Renal pelvis (tissue), 1 donor: ENCODE measurements at regions not wholly inside any gene's neighbourhood (a gene's known extent, or its start where the extent isn't known, plus 50 kb on each side); places are given as distances from the start of the nearest gene placed in this dataset.
A peak's percentile ranks its signal among the peaks of the same experiment; 100 is the strongest.
"Not testable (repeated sequence)": the region's sequence is repeated elsewhere in the genome, so short reads cannot be mapped to it uniquely, and the experiment has no call there.

Experiments
- DNase-seq: peaks from one replicate; pipeline ENCODE4 v3.0.0-alpha.2; 2013

GRCh38 chr2:235217846-235218245, 266.0 kb downstream of the SH3BP4 start:
- DNase-seq, result no peak

GRCh38 chr2:235218486-235218907, 266.7 kb downstream of the SH3BP4 start:
- DNase-seq, result no peak

GRCh38 chr2:235219048-235219447, 267.2 kb downstream of the SH3BP4 start:
- DNase-seq, result no peak

GRCh38 chr2:235220331-235220730, 268.5 kb downstream of the SH3BP4 start:
- DNase-seq, result no peak

GRCh38 chr2:235223011-235223410, 270.8 kb upstream of the AGAP1 start:
- no peak for DNase-seq

- no peak for DNase-seq
Measured at GRCh38 chr2:235224410-235224809, 269.4 kb upstream of the AGAP1 start.

- no peak for DNase-seq
Measured at GRCh38 chr2:235225261-235225660, 268.6 kb upstream of the AGAP1 start.

- no peak for DNase-seq
Measured at GRCh38 chr2:235227590-235227989, 266.3 kb upstream of the AGAP1 start.

GRCh38 chr2:235228422-235228821, 265.4 kb upstream of the AGAP1 start:
- DNase-seq, result not testable (repeated sequence)

- DNase-seq, result no peak
Measured at GRCh38 chr2:235229236-235229635, 264.6 kb upstream of the AGAP1 start.

- DNase-seq, result peak; percentile 19
Measured at GRCh38 chr2:235230821-235231601, 262.8 kb upstream of the AGAP1 start.

GRCh38 chr2:235232449-235233433, 261.1 kb upstream of the AGAP1 start:
- DNase-seq, result no peak

GRCh38 chr2:235234736-235235135, 259.1 kb upstream of the AGAP1 start:
- DNase-seq, result no peak

GRCh38 chr2:235235977-235236767, 257.7 kb upstream of the AGAP1 start:
- no peak for DNase-seq

GRCh38 chr2:235238537-235238936, 255.3 kb upstream of the AGAP1 start:
- no peak for DNase-seq

GRCh38 chr2:235240574-235240973, 253.3 kb upstream of the AGAP1 start:
- DNase-seq, result no peak

GRCh38 chr2:235244255-235245220, 249.3 kb upstream of the AGAP1 start:
- DNase-seq, result no peak

GRCh38 chr2:235247001-235247400, 246.8 kb upstream of the AGAP1 start:
- no peak for DNase-seq

- peak; percentile 72 for DNase-seq
Measured at GRCh38 chr2:235255693-235256092, 238.2 kb upstream of the AGAP1 start.

- no peak for DNase-seq
Measured at GRCh38 chr2:235257590-235257989, 236.3 kb upstream of the AGAP1 start.

GRCh38 chr2:235262750-235263149, 231.1 kb upstream of the AGAP1 start:
- no peak for DNase-seq
